ENCODE measurements at regions not wholly inside any gene's neighbourhood (a gene's known extent, or its start where the extent isn't known, plus 50 kb on each side); places are given as distances from the start of the nearest gene placed in this dataset.

GRCh38 chr10:131820626-131821025 lies 80.2 kb upstream of the PPP2R2D start:
- no peak for FAIRE-seq
- in situ Hi-C loops (cut with MboI) (no loop called here), intact Hi-C loops (cut with micrococcal nuclease; ENCODE audit: unreplicated experiment) (no loop called here)
- Histone ChIP-seq H3K27me3 (replicated peaks in 1 of 2; ENCODE audit: control insufficient read depth in 2 of 2, insufficient read depth in 2 of 2, low read length in 1 of 2) (no peaks in the 10 kb centered on the region), H3K9ac (ENCODE audit: control insufficient read depth, insufficient read depth, low read length) (no peak overlapping the region), H4K20me1 (ENCODE audit: control insufficient read depth, insufficient read depth) (no peaks in the 10 kb centered on the region), H3K79me2 (ENCODE audit: control insufficient read depth, insufficient read depth, low read length) (no peaks in the 10 kb centered on the region), H3K4me2 (ENCODE audit: control insufficient read depth, insufficient read depth) (no peak overlapping the region), H3K27ac (ENCODE audit: control insufficient read depth, insufficient read depth) (no peak overlapping the region), H3K9me3 (replicated peaks; ENCODE audit: control insufficient read depth, insufficient read depth, low read length) (no peaks in the 10 kb centered on the region), H3K36me3 (ENCODE audit: control insufficient read depth in 2 of 2, insufficient read depth in 2 of 2, low read length in 1 of 2) (no peaks in the 10 kb centered on the region), H2AFZ (ENCODE audit: control insufficient read depth, low read depth, low read length) (no peak overlapping the region), H3K4me1 (ENCODE audit: control insufficient read depth, insufficient read depth, low read length) (no peaks in the 10 kb centered on the region), H3K4me3 (no peak overlapping the region)
- CTCF ChIA-PET = no interaction called here
- POLR2A ChIA-PET = no interaction called here
- no peak for ATAC-seq
- no peak for TF ChIP-seq BCLAF1 (IDR thresholded peaks at IDR 0.05)
- TF ChIP-seq TCF12 (IDR thresholded peaks at IDR 0.05; ENCODE audit: low read depth, low read length) = no peak
- TF ChIP-seq CBX3 (IDR thresholded peaks at IDR 0.05; ENCODE audit: borderline replicate concordance, low read depth) = no peak
- no peak for TF ChIP-seq HDGF (IDR thresholded peaks at IDR 0.05)
- no peak for TF ChIP-seq HDAC2 (IDR thresholded peaks at IDR 0.05)
- no peak for TF ChIP-seq SUPT20H (IDR thresholded peaks at IDR 0.05; ENCODE audit: borderline replicate concordance, control insufficient read depth, low read depth, low read length)
- TF ChIP-seq SIX5 (IDR thresholded peaks at IDR 0.05; ENCODE audit: low read depth, low read length, severe bottlenecking) = no peak
- TF ChIP-seq BCL11A (IDR thresholded peaks at IDR 0.05; ENCODE audit: low read depth, low read length) = no peak
- TF ChIP-seq EGR1 (IDR thresholded peaks at IDR 0.05; ENCODE audit: borderline replicate concordance in 1 of 2, low read depth in 2 of 2, low read length in 2 of 2) = no peak
- DNase-seq (ENCODE audit: low read depth, low spot score) = no peak
- WGBS (ENCODE audit: insufficient coverage, insufficient replicate concordance, low lambda C conversion rate, missing lambda C conversion rate) = 17% methylated on average over 9 of the region's 9 CpGs
- no TSS peak for BruUV-seq (replicated peaks)
- RAD21 ChIA-PET (ENCODE audit: unreplicated experiment) = no interaction called here
- SMC1A ChIA-PET (ENCODE audit: uncharacterized antibody, unreplicated experiment) = no interaction called here
